ENCODE measurements at regions not wholly inside any gene's neighbourhood (a gene's known extent, or its start where the extent isn't known, plus 50 kb on each side); places are given as distances from the start of the nearest gene placed in this dataset.
"Not testable (repeated sequence)": the region's sequence is repeated elsewhere in the genome, so short reads cannot be mapped to it uniquely, and the experiment has no call there.

- TF ChIP-seq ZNF592 (IDR thresholded peaks at IDR 0.05) (no peak), ZNF687 (IDR thresholded peaks at IDR 0.05) (no peak)
Measured at GRCh38 chr4:126513596-126513995, 1119.2 kb upstream of the INTU start (continued).

DNA sequence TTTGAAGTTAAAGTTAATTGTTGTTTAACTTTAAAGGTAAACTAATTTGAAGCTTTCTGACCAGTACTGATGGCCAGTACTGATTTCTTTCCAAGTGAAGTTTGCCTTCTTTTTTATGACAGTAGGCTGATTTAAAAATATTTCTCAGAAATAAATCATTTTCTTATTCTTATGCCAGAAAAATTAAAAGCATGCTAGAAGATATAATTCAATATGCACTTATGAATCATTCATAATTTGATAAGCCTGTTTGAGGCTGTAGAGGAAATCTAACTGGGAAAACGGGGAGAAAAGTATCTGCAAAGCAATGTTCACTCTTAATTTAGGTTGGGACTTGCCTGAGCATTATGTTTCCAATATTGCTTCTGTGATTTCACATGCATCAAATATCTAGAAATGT lies 1112.0 kb upstream of the INTU start:
- no peak overlapping the region for H3K9ac ChIP-seq (ENCODE audit: control insufficient read depth, insufficient read depth, low read length)
- intact Hi-C loops (cut with micrococcal nuclease; ENCODE audit: unreplicated experiment): no loop called here
- no peak for ATAC-seq
- H3K27ac ChIP-seq (ENCODE audit: control insufficient read depth, insufficient read depth): no peak overlapping the region
- no peaks in the 10 kb centered on the region for H3K4me1 ChIP-seq (ENCODE audit: control insufficient read depth, insufficient read depth, low read length)
- POLR2A ChIA-PET: no interaction called here
- no peaks in the 10 kb centered on the region for H3K27me3 ChIP-seq (replicated peaks in 1 of 2; ENCODE audit: control insufficient read depth in 2 of 2, insufficient read depth in 2 of 2, low read length in 1 of 2)
- no TSS peak for BruUV-seq (replicated peaks)
- no peak overlapping the region for H2AFZ ChIP-seq (ENCODE audit: control insufficient read depth, low read depth, low read length)
- DNase-seq (ENCODE audit: low read depth, low spot score): no peak
- no peaks in the 10 kb centered on the region for H3K36me3 ChIP-seq (ENCODE audit: control insufficient read depth in 2 of 2, insufficient read depth in 2 of 2, low read length in 1 of 2)
- CTCF ChIA-PET: no interaction called here
- H3K4me2 ChIP-seq (ENCODE audit: control insufficient read depth, insufficient read depth): no peak overlapping the region
- 0% methylated on average over 1 of the region's 1 CpG for WGBS (ENCODE audit: insufficient coverage, insufficient replicate concordance, low lambda C conversion rate, missing lambda C conversion rate)
- TF ChIP-seq, protein P1, sequence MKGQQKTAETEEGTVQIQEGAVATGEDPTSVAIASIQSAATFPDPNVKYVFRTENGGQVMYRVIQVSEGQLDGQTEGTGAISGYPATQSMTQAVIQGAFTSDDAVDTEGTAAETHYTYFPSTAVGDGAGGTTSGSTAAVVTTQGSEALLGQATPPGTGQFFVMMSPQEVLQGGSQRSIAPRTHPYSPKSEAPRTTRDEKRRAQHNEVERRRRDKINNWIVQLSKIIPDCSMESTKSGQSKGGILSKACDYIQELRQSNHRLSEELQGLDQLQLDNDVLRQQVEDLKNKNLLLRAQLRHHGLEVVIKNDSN (IDR thresholded peaks at IDR 0.05; ENCODE audit: borderline replicate concordance, extremely low read length, insufficient read depth, low read depth, low read length): no peak
- TF ChIP-seq CBX3 (IDR thresholded peaks at IDR 0.05; ENCODE audit: borderline replicate concordance, low read depth): no peak
- TF ChIP-seq, protein P2, sequence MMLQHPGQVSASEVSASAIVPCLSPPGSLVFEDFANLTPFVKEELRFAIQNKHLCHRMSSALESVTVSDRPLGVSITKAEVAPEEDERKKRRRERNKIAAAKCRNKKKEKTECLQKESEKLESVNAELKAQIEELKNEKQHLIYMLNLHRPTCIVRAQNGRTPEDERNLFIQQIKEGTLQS (IDR thresholded peaks at IDR 0.05; ENCODE audit: borderline replicate concordance, extremely low read depth, low read depth, low read length): no peak
- in situ Hi-C loops (cut with MboI): no loop called here
- SMC1A ChIA-PET (ENCODE audit: uncharacterized antibody, unreplicated experiment): no interaction called here
- no peaks in the 10 kb centered on the region for H4K20me1 ChIP-seq (ENCODE audit: control insufficient read depth, insufficient read depth)
- H3K4me3 ChIP-seq: no peak overlapping the region
- FAIRE-seq: no peak
- no peaks in the 10 kb centered on the region; the same call in 2 of the 3 replicates for H3K9me3 ChIP-seq (replicated peaks; ENCODE audit: control insufficient read depth, insufficient read depth, low read length)
- RAD21 ChIA-PET (ENCODE audit: unreplicated experiment): no interaction called here
- no peaks in the 10 kb centered on the region for H3K79me2 ChIP-seq (ENCODE audit: control insufficient read depth, insufficient read depth, low read length)

- POLR2A ChIA-PET; H2AFZ ChIP-seq (ENCODE audit: control insufficient read depth, low read depth, low read length); SMC1A ChIA-PET (ENCODE audit: uncharacterized antibody, unreplicated experiment); intact Hi-C loops (cut with micrococcal nuclease; ENCODE audit: unreplicated experiment); DNase-seq (ENCODE audit: low read depth, low spot score); H3K4me1 ChIP-seq (ENCODE audit: control insufficient read depth, insufficient read depth, low read length); ATAC-seq; FAIRE-seq; RAD21 ChIA-PET (ENCODE audit: unreplicated experiment); H4K20me1 ChIP-seq (ENCODE audit: control insufficient read depth, insufficient read depth); BruUV-seq (replicated peaks); H3K36me3 ChIP-seq (ENCODE audit: control insufficient read depth in 2 of 2, insufficient read depth in 2 of 2, low read length in 1 of 2); H3K4me3 ChIP-seq; H3K4me2 ChIP-seq (ENCODE audit: control insufficient read depth, insufficient read depth); H3K9me3 ChIP-seq (replicated peaks; ENCODE audit: control insufficient read depth, insufficient read depth, low read length); in situ Hi-C loops (cut with MboI); H3K79me2 ChIP-seq (ENCODE audit: control insufficient read depth, insufficient read depth, low read length); H3K27me3 ChIP-seq (replicated peaks in 1 of 2; ENCODE audit: control insufficient read depth in 2 of 2, insufficient read depth in 2 of 2, low read length in 1 of 2); H3K9ac ChIP-seq (ENCODE audit: control insufficient read depth, insufficient read depth, low read length); CTCF ChIA-PET; H3K27ac ChIP-seq (ENCODE audit: control insufficient read depth, insufficient read depth): not testable (repeated sequence)
- WGBS (ENCODE audit: insufficient coverage, insufficient replicate concordance, low lambda C conversion rate, missing lambda C conversion rate): 36% methylated on average over 2 of the region's 2 CpGs
Measured at GRCh38 chr4:126525400-126525799, 1107.4 kb upstream of the INTU start.
